MM.1S (cell line): ENCODE measurements at regions not wholly inside any gene's neighbourhood (a gene's known extent, or its start where the extent isn't known, plus 50 kb on each side); places are given as distances from the start of the nearest gene placed in this dataset.

ENCODE experiments used
- DNase-seq: peaks from one replicate; pipeline ENCODE4 v3.0.0-alpha.2; 2015
- H2AFZ ChIP-seq: fragments of 300-600 bp; sonication (generic); 2 replicates; pipeline ENCODE4 v1.6.0; 2016; ENCODE audit warnings: antibody characterized with exemption, low read length
- H3F3A ChIP-seq: fragments of 300-600 bp; sonication (generic); 2 replicates; pipeline ENCODE4 v1.6.1; 2016; ENCODE audit warnings: mild to moderate bottlenecking, antibody characterized with exemption, low read length, moderate library complexity, mixed read lengths; ENCODE audit not compliant: insufficient read depth
- H3K27ac ChIP-seq: fragments of 300-600 bp; sonication (generic); 2 replicates; pipeline ENCODE4 v1.5.1; 2016; ENCODE audit warnings: mild to moderate bottlenecking, low read length
- H3K27me3 ChIP-seq: fragments of 300-600 bp; sonication (generic); replicated peaks from 2 replicates; pipeline ENCODE4 v1.6.0; 2016; ENCODE audit warnings: low read length; ENCODE audit not compliant: insufficient read depth
- H3K36me3 ChIP-seq: fragments of 300-600 bp; sonication (generic); replicated peaks from 2 replicates; pipeline ENCODE4 v1.6.1; 2016; ENCODE audit warnings: mild to moderate bottlenecking, low read length, mixed read lengths; ENCODE audit not compliant: insufficient read depth
- H3K4me1 ChIP-seq: fragments of 300-600 bp; sonication (generic); 2 replicates; pipeline ENCODE4 v1.6.1; 2016; ENCODE audit warnings: low read length, mixed read lengths
- H3K4me2 ChIP-seq: fragments of 300-600 bp; sonication (generic); 2 replicates; pipeline ENCODE4 v1.6.0; 2016; ENCODE audit warnings: low read depth, low read length
- H3K4me3 ChIP-seq: fragments of 300-600 bp; sonication (generic); 2 replicates; pipeline ENCODE4 v1.5.1; 2016; ENCODE audit warnings: low read length, mixed read lengths
- H3K79me2 ChIP-seq: fragments of 300-600 bp; sonication (generic); 2 replicates; pipeline ENCODE4 v1.6.1; 2016; ENCODE audit warnings: mixed run types, low read length, mixed read lengths
- H3K9ac ChIP-seq: fragments of 300-600 bp; sonication (generic); 2 replicates; pipeline ENCODE4 v1.6.1; 2016; ENCODE audit warnings: low read length, mixed read lengths
- H3K9me2 ChIP-seq: fragments of 300-600 bp; sonication (generic); replicated peaks from 2 replicates; pipeline ENCODE4 v1.6.1; 2016; ENCODE audit warnings: mild to moderate bottlenecking, low read length, mixed read lengths; ENCODE audit not compliant: insufficient read depth
- H3K9me3 ChIP-seq: fragments of 300-600 bp; sonication (generic); replicated peaks from 2 replicates; pipeline ENCODE4 v1.6.1; 2016; ENCODE audit warnings: mild to moderate bottlenecking, low read length, mixed read lengths; ENCODE audit not compliant: insufficient read depth
- H4K20me1 ChIP-seq: fragments of 300-600 bp; sonication (generic); 2 replicates; pipeline ENCODE4 v1.6.1; 2016; ENCODE audit warnings: mild to moderate bottlenecking, low read length, moderate library complexity, mixed read lengths; ENCODE audit not compliant: insufficient read depth
- EZH2 ChIP-seq: fragments of 300-600 bp; sonication (generic); optimal IDR thresholded peaks from 2 replicates; pipeline ENCODE3; 2017; ENCODE audit warnings: low read depth, mild to moderate bottlenecking, antibody characterized with exemption, low read length, mixed read lengths
- EZH2phosphoT487 ChIP-seq: fragments of 300-600 bp; sonication (generic); IDR thresholded peaks from 2 replicates; pipeline ENCODE4 v1.6.1; 2018; ENCODE audit warnings: antibody characterized with exemption, low read length
- TF ChIP-seq, protein P1 (sequence below): fragments of 300-600 bp; sonication (generic); IDR thresholded peaks from 2 replicates; pipeline ENCODE4 v1.5.1; 2016; ENCODE audit warnings: antibody characterized with exemption, low read length, mixed read lengths

DNA sequence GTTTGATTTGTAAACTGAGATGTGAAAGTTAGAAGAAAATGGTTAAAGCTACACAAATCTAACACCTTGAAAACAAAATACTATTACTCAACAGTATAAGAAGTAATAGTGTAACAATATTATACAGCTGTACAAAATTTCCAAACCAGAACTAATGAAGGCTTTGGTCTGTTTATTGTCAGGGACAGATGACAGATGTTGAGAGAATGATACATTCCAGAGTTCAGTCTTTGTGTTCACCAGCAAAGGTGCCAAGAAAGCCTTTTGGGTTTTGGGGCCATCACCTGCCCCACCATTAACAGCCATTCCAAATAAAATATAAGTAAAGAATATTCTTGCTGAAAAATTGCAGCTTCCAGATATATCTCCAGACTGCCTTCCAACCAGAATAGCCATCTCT lies 439.3 kb downstream of the PCDH20 start:
- H3K4me3 ChIP-seq: no peak overlapping the region
- no peaks in the 10 kb centered on the region for H3K4me1 ChIP-seq
- no peaks in the 10 kb centered on the region for H3K9me2 ChIP-seq
- DNase-seq: no peak
- H3F3A ChIP-seq: no peaks in the 10 kb centered on the region
- H2AFZ ChIP-seq: no peak overlapping the region
- TF ChIP-seq, protein P1, sequence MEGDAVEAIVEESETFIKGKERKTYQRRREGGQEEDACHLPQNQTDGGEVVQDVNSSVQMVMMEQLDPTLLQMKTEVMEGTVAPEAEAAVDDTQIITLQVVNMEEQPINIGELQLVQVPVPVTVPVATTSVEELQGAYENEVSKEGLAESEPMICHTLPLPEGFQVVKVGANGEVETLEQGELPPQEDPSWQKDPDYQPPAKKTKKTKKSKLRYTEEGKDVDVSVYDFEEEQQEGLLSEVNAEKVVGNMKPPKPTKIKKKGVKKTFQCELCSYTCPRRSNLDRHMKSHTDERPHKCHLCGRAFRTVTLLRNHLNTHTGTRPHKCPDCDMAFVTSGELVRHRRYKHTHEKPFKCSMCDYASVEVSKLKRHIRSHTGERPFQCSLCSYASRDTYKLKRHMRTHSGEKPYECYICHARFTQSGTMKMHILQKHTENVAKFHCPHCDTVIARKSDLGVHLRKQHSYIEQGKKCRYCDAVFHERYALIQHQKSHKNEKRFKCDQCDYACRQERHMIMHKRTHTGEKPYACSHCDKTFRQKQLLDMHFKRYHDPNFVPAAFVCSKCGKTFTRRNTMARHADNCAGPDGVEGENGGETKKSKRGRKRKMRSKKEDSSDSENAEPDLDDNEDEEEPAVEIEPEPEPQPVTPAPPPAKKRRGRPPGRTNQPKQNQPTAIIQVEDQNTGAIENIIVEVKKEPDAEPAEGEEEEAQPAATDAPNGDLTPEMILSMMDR: no peak
- no peak for TF ChIP-seq EZH2phosphoT487
- no peak for TF ChIP-seq EZH2
- H4K20me1 ChIP-seq: no peaks in the 10 kb centered on the region
- H3K27ac ChIP-seq: no peak overlapping the region
- no peaks in the 10 kb centered on the region for H3K79me2 ChIP-seq
- no peaks in the 10 kb centered on the region for H3K9me3 ChIP-seq
- H3K4me2 ChIP-seq: no peak overlapping the region
- no peak overlapping the region for H3K9ac ChIP-seq
- H3K27me3 ChIP-seq: no peaks in the 10 kb centered on the region
- no peaks in the 10 kb centered on the region for H3K36me3 ChIP-seq

DNA sequence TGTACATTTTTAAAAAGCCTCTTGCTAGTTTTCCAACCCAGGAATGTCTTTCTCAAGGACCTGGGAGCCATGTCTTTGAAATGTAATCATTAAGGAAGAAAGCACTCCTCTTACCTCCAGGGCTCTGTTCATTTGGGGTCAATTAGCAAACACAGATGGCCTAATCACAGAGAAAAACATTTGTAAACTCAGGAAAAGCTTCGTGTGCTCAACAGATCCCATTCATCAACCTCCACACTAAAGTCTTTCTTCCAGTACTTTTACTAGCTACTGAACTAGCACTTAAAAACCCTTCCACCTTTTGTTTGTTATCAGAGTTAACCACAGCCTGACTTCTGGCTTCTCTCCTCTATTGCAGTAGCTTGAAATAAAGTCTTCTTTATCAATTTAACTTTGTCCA lies 441.4 kb downstream of the PCDH20 start:
- no peak for TF ChIP-seq EZH2phosphoT487
- TF ChIP-seq EZH2: no peak
- TF ChIP-seq, protein P1: no peak
- DNase-seq: no peak
- H3K4me2 ChIP-seq: no peak overlapping the region
- no peaks in the 10 kb centered on the region for H4K20me1 ChIP-seq
- H3K9me2 ChIP-seq: no peaks in the 10 kb centered on the region
- H3K4me3 ChIP-seq: no peak overlapping the region
- H3K27me3 ChIP-seq: no peaks in the 10 kb centered on the region
- no peak overlapping the region for H3K27ac ChIP-seq
- no peaks in the 10 kb centered on the region for H3F3A ChIP-seq
- H3K9ac ChIP-seq: no peak overlapping the region
- H3K79me2 ChIP-seq: no peaks in the 10 kb centered on the region
- H3K9me3 ChIP-seq: no peaks in the 10 kb centered on the region
- no peaks in the 10 kb centered on the region for H3K4me1 ChIP-seq
- H3K36me3 ChIP-seq: no peaks in the 10 kb centered on the region
- H2AFZ ChIP-seq: no peak overlapping the region

DNA sequence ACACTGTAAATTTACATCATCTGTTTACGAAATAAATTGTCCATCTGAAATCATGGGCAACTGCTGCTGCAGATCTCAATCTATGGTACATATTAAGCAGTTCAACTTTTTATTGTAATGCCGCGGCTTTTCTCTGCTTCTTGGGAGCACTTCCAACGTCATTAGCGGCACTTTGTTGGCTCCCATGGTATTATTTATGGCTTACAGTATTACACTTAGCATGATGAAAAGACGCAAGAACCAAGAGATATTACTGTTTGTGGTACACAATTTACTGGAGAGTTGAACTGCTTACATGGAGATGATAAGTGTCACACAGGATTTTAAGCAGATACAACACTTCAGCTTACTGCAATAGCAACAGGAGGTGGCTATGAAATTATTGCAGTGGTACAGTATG lies 442.1 kb downstream of the PCDH20 start:
- no peaks in the 10 kb centered on the region for H3F3A ChIP-seq
- no peaks in the 10 kb centered on the region for H3K4me1 ChIP-seq
- no peak overlapping the region for H3K4me2 ChIP-seq
- TF ChIP-seq EZH2 (no peak), EZH2phosphoT487 (no peak)
- TF ChIP-seq, protein P1: no peak
- no peak for DNase-seq
- H2AFZ ChIP-seq: no peak overlapping the region
- H3K79me2 ChIP-seq: no peaks in the 10 kb centered on the region
- no peak overlapping the region for H3K4me3 ChIP-seq
- H3K9me3 ChIP-seq: no peaks in the 10 kb centered on the region
- H4K20me1 ChIP-seq: no peaks in the 10 kb centered on the region
- H3K27me3 ChIP-seq: no peaks in the 10 kb centered on the region
- H3K9ac ChIP-seq: no peak overlapping the region
- H3K36me3 ChIP-seq: no peaks in the 10 kb centered on the region
- H3K9me2 ChIP-seq: no peaks in the 10 kb centered on the region
- no peak overlapping the region for H3K27ac ChIP-seq
